ENCODE measurements at regions not wholly inside any gene's neighbourhood (a gene's known extent, or its start where the extent isn't known, plus 50 kb on each side); places are given as distances from the start of the nearest gene placed in this dataset.

- no peak for DNase-seq (ENCODE audit: low spot score)
Measured at GRCh38 chr9:127553793-127554192, 58.3 kb upstream of the STXBP1 start.

GRCh38 chr9:127554966-127555839, 56.9 kb upstream of the STXBP1 start:
- no peak for DNase-seq (ENCODE audit: low spot score)

- DNase-seq (ENCODE audit: low spot score), result peak; percentile 87
Measured at GRCh38 chr9:127555840-127556820, 55.9 kb upstream of the STXBP1 start.

GRCh38 chr9:127556871-127557270, 55.2 kb upstream of the STXBP1 start:
- DNase-seq (ENCODE audit: low spot score), result no peak

GRCh38 chr9:127557466-127557869, 54.6 kb upstream of the STXBP1 start:
- DNase-seq (ENCODE audit: low spot score), result peak; percentile 57

- DNase-seq (ENCODE audit: low spot score), result no peak
Measured at GRCh38 chr9:127557998-127558546, 54.0 kb upstream of the STXBP1 start.

GRCh38 chr9:127558581-127559246, 53.4 kb upstream of the STXBP1 start:
- DNase-seq (ENCODE audit: low spot score), result no peak

GRCh38 chr9:127559247-127559680, 52.8 kb upstream of the STXBP1 start:
- no peak for DNase-seq (ENCODE audit: low spot score)

- DNase-seq (ENCODE audit: low spot score), result peak; percentile 93
Measured at GRCh38 chr9:127561491-127562278, 50.4 kb upstream of the STXBP1 start.
